ENCODE measurements at regions not wholly inside any gene's neighbourhood (a gene's known extent, or its start where the extent isn't known, plus 50 kb on each side); places are given as distances from the start of the nearest gene placed in this dataset.

- Mint-ChIP-seq H3K9me3 (peaks cover 3% of the 10 kb centered on the region), H3K27ac (ENCODE audit: unreplicated experiment) (no peak overlapping the region), H3K36me3 (ENCODE audit: low read depth) (no peaks in the 10 kb centered on the region), H3K4me3 (no peak overlapping the region), H3K4me1 (no peaks in the 10 kb centered on the region), H3K27me3 (ENCODE audit: low read depth) (no peaks in the 10 kb centered on the region)
- TF ChIP-seq CTCF (conservative IDR thresholded peaks at IDR 0.05): no peak
- no peak for DNase-seq (ENCODE audit: low read depth, low spot score)
These were observed 128.4 kb upstream of the JAG1 start for GRCh38 chr20:10802236-10802635.

GRCh38 chr20:10805764-10806163 lies 132.0 kb upstream of the JAG1 start:
- no peaks in the 10 kb centered on the region for H3K4me1 Mint-ChIP-seq
- no peak overlapping the region for H3K27ac Mint-ChIP-seq (ENCODE audit: unreplicated experiment)
- H3K36me3 Mint-ChIP-seq (ENCODE audit: low read depth): no peaks in the 10 kb centered on the region
- no peak overlapping the region for H3K4me3 Mint-ChIP-seq
- no peaks in the 10 kb centered on the region for H3K27me3 Mint-ChIP-seq (ENCODE audit: low read depth)
- no peak for TF ChIP-seq CTCF (conservative IDR thresholded peaks at IDR 0.05)
- H3K9me3 Mint-ChIP-seq: peaks cover 3% of the 10 kb centered on the region
- no peak for DNase-seq (ENCODE audit: low read depth, low spot score)

GRCh38 chr20:10806539-10806938 lies 132.7 kb upstream of the JAG1 start:
- H3K4me1 Mint-ChIP-seq: no peaks in the 10 kb centered on the region
- H3K27ac Mint-ChIP-seq (ENCODE audit: unreplicated experiment): no peak overlapping the region
- no peak for DNase-seq (ENCODE audit: low read depth, low spot score)
- no peak for TF ChIP-seq CTCF (conservative IDR thresholded peaks at IDR 0.05)
- H3K36me3 Mint-ChIP-seq (ENCODE audit: low read depth): no peaks in the 10 kb centered on the region
- no peak overlapping the region for H3K4me3 Mint-ChIP-seq
- H3K9me3 Mint-ChIP-seq: peaks cover 3% of the 10 kb centered on the region
- no peaks in the 10 kb centered on the region for H3K27me3 Mint-ChIP-seq (ENCODE audit: low read depth)

GRCh38 chr20:10807013-10807412 lies 133.2 kb upstream of the JAG1 start:
- H3K9me3 Mint-ChIP-seq: peaks cover 3% of the 10 kb centered on the region
- H3K36me3 Mint-ChIP-seq (ENCODE audit: low read depth): no peaks in the 10 kb centered on the region
- DNase-seq (ENCODE audit: low read depth, low spot score): no peak
- no peak for TF ChIP-seq CTCF (conservative IDR thresholded peaks at IDR 0.05)
- H3K27ac Mint-ChIP-seq (ENCODE audit: unreplicated experiment): no peak overlapping the region
- no peak overlapping the region for H3K4me3 Mint-ChIP-seq
- H3K27me3 Mint-ChIP-seq (ENCODE audit: low read depth): no peaks in the 10 kb centered on the region
- H3K4me1 Mint-ChIP-seq: no peaks in the 10 kb centered on the region

- no peak overlapping the region for H3K27ac Mint-ChIP-seq (ENCODE audit: unreplicated experiment)
These were observed 139.0 kb upstream of the JAG1 start for GRCh38 chr20:10812759-10813327.

More at GRCh38 chr20:10812759-10813327, 139.0 kb upstream of the JAG1 start:
- TF ChIP-seq CTCF (conservative IDR thresholded peaks at IDR 0.05): no peak
- Mint-ChIP-seq H3K9me3 (no peaks in the 10 kb centered on the region), H3K4me1 (no peaks in the 10 kb centered on the region), H3K36me3 (ENCODE audit: low read depth) (no peaks in the 10 kb centered on the region), H3K27me3 (ENCODE audit: low read depth) (no peaks in the 10 kb centered on the region), H3K4me3 (no peak overlapping the region)
- no peak for DNase-seq (ENCODE audit: low read depth, low spot score)

All from neural crest cell (in vitro differentiated cells).